Loucy (cell line): ENCODE measurements at regions not wholly inside any gene's neighbourhood (a gene's known extent, or its start where the extent isn't known, plus 50 kb on each side); places are given as distances from the start of the nearest gene placed in this dataset.

Experiments used
- H2AFZ ChIP-seq: fragments of 200-600 bp; sonication (generic); 2 replicates; pipeline ENCODE4 v1.6.0; 2016; ENCODE audit warnings: antibody characterized with exemption, mild to moderate bottlenecking, low read length, moderate library complexity
- H3F3A ChIP-seq: fragments of 200-600 bp; 2 replicates; pipeline ENCODE4 v1.6.0; 2016; ENCODE audit warnings: antibody characterized with exemption, low read depth, mild to moderate bottlenecking
- H3K27me3 ChIP-seq: fragments of 200-600 bp; sonication (generic); 2 replicates; pipeline ENCODE4 v1.6.1; 2014; ENCODE audit warnings: low read length, mild to moderate bottlenecking; ENCODE audit not compliant: insufficient read depth, poor library complexity, severe bottlenecking
- H3K36me3 ChIP-seq: fragments of 200-600 bp; sonication (generic); 2 replicates; pipeline ENCODE4 v1.6.1; 2016; ENCODE audit warnings: low read length; ENCODE audit not compliant: insufficient read depth
- H3K4me1 ChIP-seq: fragments of 200-600 bp; sonication (generic); 2 replicates; pipeline ENCODE4 v1.5.1; 2014; ENCODE audit warnings: low read length, mild to moderate bottlenecking; ENCODE audit not compliant: insufficient read depth, poor library complexity, severe bottlenecking
- H3K4me2 ChIP-seq: fragments of 200-600 bp; sonication (generic); 2 replicates; pipeline ENCODE4 v1.6.0; 2014; ENCODE audit warnings: antibody characterized with exemption, low read length, low read depth, mild to moderate bottlenecking; ENCODE audit not compliant: poor library complexity, severe bottlenecking
- H3K4me3 ChIP-seq: fragments of 200-600 bp; sonication (generic); 2 replicates; pipeline ENCODE4 v1.5.1; 2014; ENCODE audit warnings: low read length, mild to moderate bottlenecking, mixed read lengths; ENCODE audit not compliant: poor library complexity, severe bottlenecking
- H3K79me2 ChIP-seq: fragments of 200-600 bp; sonication (generic); 2 replicates; pipeline ENCODE4 v1.6.1; 2014; ENCODE audit warnings: low read length; ENCODE audit not compliant: insufficient read depth
- H3K9ac ChIP-seq: fragments of 200-600 bp; sonication (generic); 2 replicates; pipeline ENCODE4 v1.6.0; 2014; ENCODE audit warnings: mild to moderate bottlenecking, low read depth, low read length, moderate library complexity; ENCODE audit not compliant: poor library complexity, severe bottlenecking
- H3K9me2 ChIP-seq: fragments of 200-600 bp; sonication (generic); replicated peaks from 2 replicates; pipeline ENCODE4 v1.6.1; 2016; ENCODE audit warnings: low read depth, low read length, mixed read lengths
- H3K9me3 ChIP-seq: fragments of 200-600 bp; sonication (generic); 2 replicates; pipeline ENCODE4 v1.6.1; 2014; ENCODE audit warnings: mild to moderate bottlenecking, antibody characterized with exemption, low read length, low read depth; ENCODE audit not compliant: insufficient read depth
- H4K20me1 ChIP-seq: fragments of 200-600 bp; sonication (generic); 2 replicates; pipeline ENCODE4 v1.6.0; 2014; ENCODE audit warnings: antibody characterized with exemption, low read length, mild to moderate bottlenecking; ENCODE audit not compliant: insufficient read depth, poor library complexity, severe bottlenecking
- CTCF ChIP-seq: fragments of 200-600 bp; sonication (generic); conservative IDR thresholded peaks from 2 replicates; pipeline ENCODE4 v1.5.1; 2014; ENCODE audit warnings: mild to moderate bottlenecking, antibody characterized with exemption, low read length
- EZH2phosphoT487 ChIP-seq: fragments of 200-600 bp; IDR thresholded peaks from 2 replicates; pipeline ENCODE4 v1.6.1; 2018; ENCODE audit warnings: antibody characterized with exemption, mild to moderate bottlenecking, moderate library complexity, borderline replicate concordance

GRCh38 chr16:35188288-35189155, 1729.1 kb downstream of the TP53TG3F start:
- Histone ChIP-seq H3K27me3 (no peaks in the 10 kb centered on the region), H2AFZ (no peak overlapping the region), H3K36me3 (no peaks in the 10 kb centered on the region), H3K79me2 (no peaks in the 10 kb centered on the region), H3F3A (no peaks in the 10 kb centered on the region), H3K9me3 (peaks cover 19% of the 10 kb centered on the region; the same call in 1 of the 2 replicates), H3K9me2 (no peaks in the 10 kb centered on the region), H4K20me1 (no peaks in the 10 kb centered on the region), H3K4me1 (no peaks in the 10 kb centered on the region), H3K9ac (no peak overlapping the region), H3K4me2 (no peak overlapping the region), H3K4me3 (no peak overlapping the region)
- TF ChIP-seq EZH2phosphoT487 = no peak
- TF ChIP-seq CTCF = peak; percentile 24; the same call in 1 of the 2 replicates

- Histone ChIP-seq H3K9ac (no peak overlapping the region), H2AFZ (no peak overlapping the region), H3K4me1 (no peaks in the 10 kb centered on the region), H3K79me2 (no peaks in the 10 kb centered on the region), H3K9me2 (no peaks in the 10 kb centered on the region), H3F3A (no peaks in the 10 kb centered on the region), H3K36me3 (no peaks in the 10 kb centered on the region), H4K20me1 (no peaks in the 10 kb centered on the region), H3K9me3 (no peaks in the 10 kb centered on the region; the same call in 1 of the 2 replicates), H3K4me3 (no peak overlapping the region), H3K4me2 (no peak overlapping the region), H3K27me3 (no peaks in the 10 kb centered on the region)
- TF ChIP-seq EZH2phosphoT487 (no peak), CTCF (no peak)
Measured at GRCh38 chr16:35192993-35193392, 1733.6 kb downstream of the TP53TG3F start.

- Histone ChIP-seq H3K4me2 (no peak overlapping the region), H3K27me3 (no peaks in the 10 kb centered on the region), H3K9me2 (no peaks in the 10 kb centered on the region), H3K9me3 (no peaks in the 10 kb centered on the region; the same call in 1 of the 2 replicates), H3F3A (no peaks in the 10 kb centered on the region), H3K36me3 (no peaks in the 10 kb centered on the region), H3K9ac (no peak overlapping the region), H3K4me3 (no peak overlapping the region), H4K20me1 (no peaks in the 10 kb centered on the region), H3K79me2 (no peaks in the 10 kb centered on the region), H2AFZ (no peak overlapping the region), H3K4me1 (no peaks in the 10 kb centered on the region)
- no peak for TF ChIP-seq CTCF
- TF ChIP-seq EZH2phosphoT487 = no peak
Measured at GRCh38 chr16:35193956-35194355, 1734.5 kb downstream of the TP53TG3F start.
